ENCODE measurements at regions not wholly inside any gene's neighbourhood (a gene's known extent, or its start where the extent isn't known, plus 50 kb on each side); places are given as distances from the start of the nearest gene placed in this dataset.

GRCh38 chr11:28599656-28600055, 491.5 kb downstream of the METTL15 start:
- ATAC-seq, result no peak
- DNase-seq, result no peak
- intact Hi-C loops (cut with DNase I), result no loop called here

- ATAC-seq, result no peak
- no peak for DNase-seq
- intact Hi-C loops (cut with DNase I), result no loop called here
These were observed 490.3 kb downstream of the METTL15 start for GRCh38 chr11:28598531-28598930.

GRCh38 chr11:28596816-28597215, 488.6 kb downstream of the METTL15 start:
- no peak for DNase-seq
- no peak for ATAC-seq
- intact Hi-C loops (cut with DNase I), result no loop called here

DNA sequence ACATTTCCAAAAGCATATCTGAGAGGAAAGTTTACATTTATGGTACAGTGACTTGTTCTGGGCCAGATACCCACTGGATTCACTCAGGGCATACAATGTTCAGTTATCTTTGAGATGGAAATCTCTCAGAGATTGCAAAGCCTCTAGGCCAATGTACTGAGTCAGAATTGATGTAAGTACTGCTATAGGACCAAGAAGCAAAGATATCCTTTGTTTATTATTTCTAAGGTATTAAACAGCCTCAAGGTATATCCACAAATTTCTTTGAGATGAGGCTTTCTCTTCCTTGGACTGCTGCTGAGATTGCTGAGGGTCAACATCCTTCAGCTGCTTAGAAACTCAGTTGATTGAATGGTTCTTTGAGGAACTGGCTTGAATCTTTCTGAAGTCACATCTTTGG, 484.0 kb downstream of the METTL15 start:
- intact Hi-C loops (cut with DNase I), result no loop called here
- ATAC-seq (no peak), DNase-seq (no peak)

GRCh38 chr11:28584992-28585391, 476.8 kb downstream of the METTL15 start:
- intact Hi-C loops (cut with DNase I), result no loop called here
- DNase-seq (no peak), ATAC-seq (no peak)

GRCh38 chr11:28582506-28582905, 474.3 kb downstream of the METTL15 start:
- DNase-seq (no peak), ATAC-seq (no peak)
- intact Hi-C loops (cut with DNase I), result no loop called here

DNA sequence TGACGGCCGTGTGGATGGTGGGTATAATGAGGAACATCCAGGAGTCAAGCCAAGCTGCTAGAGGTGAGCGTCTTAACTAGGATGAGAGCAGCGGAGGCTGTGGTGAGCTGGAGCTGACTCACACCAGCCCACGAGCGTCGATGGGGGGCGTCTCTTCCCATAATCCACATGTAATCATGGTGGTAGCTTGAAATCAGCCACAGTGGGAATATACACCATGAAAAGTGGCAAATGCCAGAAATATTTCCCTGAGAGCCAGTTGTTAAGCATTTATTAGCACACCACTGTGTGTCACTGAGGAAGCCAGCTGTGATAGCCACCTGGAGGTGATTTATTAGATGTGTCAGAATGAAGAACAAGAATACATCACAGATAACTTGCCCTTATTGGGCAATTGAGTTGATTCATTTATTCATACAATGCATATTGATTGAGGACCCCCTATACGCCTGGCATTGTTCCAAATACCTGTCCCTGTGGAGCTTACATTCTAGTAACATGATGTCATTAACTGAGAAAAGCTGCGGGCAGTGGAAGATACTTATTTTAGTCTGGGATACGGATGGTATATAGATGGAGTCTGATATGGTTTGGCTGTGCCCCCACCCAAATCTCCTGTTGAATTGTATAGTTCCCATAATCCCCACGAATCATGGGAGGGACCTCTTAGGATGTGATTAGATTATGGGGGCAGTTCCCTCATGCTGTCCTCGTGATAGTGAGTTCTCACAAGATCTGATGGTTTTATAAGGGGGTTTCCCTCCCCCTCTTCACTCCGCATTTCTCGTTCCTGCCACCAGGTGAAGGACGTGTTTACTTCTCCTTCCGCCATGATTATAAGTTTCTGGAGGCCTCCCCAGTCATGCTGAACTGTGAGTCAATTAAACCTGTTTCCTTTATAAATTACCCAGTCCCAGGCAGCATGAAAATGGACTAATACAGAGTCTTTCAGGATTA, 473.4 kb downstream of the METTL15 start:
- ATAC-seq (no peak), DNase-seq (no peak)
- intact Hi-C loops (cut with DNase I), result no loop called here

- intact Hi-C loops (cut with DNase I), result no loop called here
- no peak for ATAC-seq
These were observed 463.2 kb downstream of the METTL15 start for GRCh38 chr11:28571371-28571770.

GRCh38 chr11:28569106-28569505, 460.9 kb downstream of the METTL15 start:
- ATAC-seq (no peak), DNase-seq (no peak)
- intact Hi-C loops (cut with DNase I), result no loop called here

More at GRCh38 chr11:28571371-28571770, 463.2 kb downstream of the METTL15 start:
- no peak for DNase-seq

GRCh38 chr11:28566339-28567089, 458.3 kb downstream of the METTL15 start:
- peak; percentile 89 for DNase-seq
- intact Hi-C loops (cut with DNase I), result no loop called here
- peak; percentile 98 to 100 for ATAC-seq

GRCh38 chr11:28559492-28559891, 451.3 kb downstream of the METTL15 start:
- ATAC-seq (peak in 1 of 2 donors; percentile 83), DNase-seq (peak; percentile 14)
- intact Hi-C loops (cut with DNase I), result no loop called here

- intact Hi-C loops (cut with DNase I), result no loop called here
- DNase-seq (no peak), ATAC-seq (no peak)
These were observed 439.1 kb downstream of the METTL15 start for GRCh38 chr11:28547321-28547741.

GRCh38 chr11:28545536-28545935, 437.3 kb downstream of the METTL15 start:
- ATAC-seq, result no peak
- no peak for DNase-seq
- intact Hi-C loops (cut with DNase I), result no loop called here

DNA sequence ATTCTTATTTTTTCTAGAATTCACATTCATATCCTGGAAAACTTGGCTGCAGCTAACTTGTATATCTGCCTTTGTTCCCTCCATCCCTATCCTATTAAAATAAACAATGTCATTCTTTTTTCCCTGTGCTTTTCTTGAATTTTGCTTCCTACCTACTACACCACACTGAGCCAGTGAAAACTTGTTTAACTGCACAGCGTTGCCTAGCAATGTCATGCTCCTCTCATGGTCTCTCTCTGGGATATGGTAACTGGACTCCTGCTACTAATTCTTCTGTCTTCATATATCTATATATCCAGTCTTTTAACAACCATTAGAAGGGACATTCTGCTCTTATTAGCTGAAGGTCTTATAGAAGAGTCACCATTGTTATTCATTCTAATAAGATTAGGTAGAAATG, 434.4 kb downstream of the METTL15 start:
- ATAC-seq (no peak), DNase-seq (no peak)
- intact Hi-C loops (cut with DNase I), result no loop called here

DNA sequence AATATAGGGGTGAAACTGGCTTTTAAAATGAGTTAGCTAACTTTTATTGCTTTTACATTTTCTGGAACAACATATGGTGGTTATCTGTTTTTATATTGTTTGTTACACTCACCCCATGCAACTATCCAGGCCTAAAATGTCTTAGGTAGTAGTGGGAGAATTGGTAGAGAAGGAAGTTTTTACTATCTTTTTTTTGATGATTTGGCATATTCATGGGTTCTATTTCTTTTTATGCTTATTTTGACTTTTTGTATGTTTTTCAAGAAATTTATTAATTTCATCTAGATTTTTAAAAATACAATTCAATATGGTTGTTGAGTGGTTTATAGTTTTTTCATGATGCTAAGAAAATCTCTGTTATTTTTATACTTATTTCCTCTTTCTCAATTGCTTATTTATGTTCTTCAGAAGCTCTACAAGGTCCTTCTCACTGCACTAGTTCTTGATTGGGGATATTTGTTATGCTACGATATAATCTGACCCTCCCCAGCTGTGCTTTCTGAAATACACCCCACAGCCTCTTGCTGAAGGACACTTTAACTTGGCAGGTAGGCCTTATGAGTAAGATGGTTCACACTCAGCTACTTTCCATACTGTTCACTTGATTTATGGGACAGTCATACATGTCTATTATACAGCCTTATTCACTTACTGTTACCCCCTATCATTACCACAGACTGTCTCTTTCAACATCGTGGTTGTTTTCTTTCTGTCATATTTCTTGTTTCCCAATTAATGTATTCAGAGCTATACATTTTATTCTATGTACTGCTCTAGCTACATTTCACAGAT, 431.2 kb downstream of the METTL15 start:
- intact Hi-C loops (cut with DNase I), result loop anchor here in 1 of 2 donors (10.0 kb wide), 1 partner anchor 845 kb away; no protein-coding TSS in a partner anchor
- DNase-seq (no peak), ATAC-seq (no peak)

DNA sequence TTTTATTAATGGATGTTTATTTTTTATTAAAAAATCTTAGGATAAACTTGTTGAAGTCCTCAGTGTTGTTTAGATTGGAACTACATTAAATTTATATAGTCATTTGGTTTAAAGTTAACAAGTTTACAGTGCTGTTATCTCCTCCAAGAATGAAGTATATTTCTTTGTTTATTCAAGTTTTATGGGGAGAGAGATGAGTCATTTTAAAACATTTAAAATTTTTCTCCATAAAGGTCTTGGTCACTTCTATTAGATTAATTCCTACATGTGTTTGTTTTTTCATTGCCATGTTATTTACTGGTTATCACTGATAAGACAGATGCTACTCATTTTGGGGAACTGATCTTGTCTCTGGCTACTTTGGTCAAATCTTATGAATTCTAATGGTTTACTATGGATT, 429.6 kb downstream of the METTL15 start:
- no peak for ATAC-seq
- DNase-seq, result no peak
- intact Hi-C loops (cut with DNase I), result loop anchor here in 1 of 2 donors (10.0 kb wide), 1 partner anchor 843 kb away; no protein-coding TSS in a partner anchor

DNA sequence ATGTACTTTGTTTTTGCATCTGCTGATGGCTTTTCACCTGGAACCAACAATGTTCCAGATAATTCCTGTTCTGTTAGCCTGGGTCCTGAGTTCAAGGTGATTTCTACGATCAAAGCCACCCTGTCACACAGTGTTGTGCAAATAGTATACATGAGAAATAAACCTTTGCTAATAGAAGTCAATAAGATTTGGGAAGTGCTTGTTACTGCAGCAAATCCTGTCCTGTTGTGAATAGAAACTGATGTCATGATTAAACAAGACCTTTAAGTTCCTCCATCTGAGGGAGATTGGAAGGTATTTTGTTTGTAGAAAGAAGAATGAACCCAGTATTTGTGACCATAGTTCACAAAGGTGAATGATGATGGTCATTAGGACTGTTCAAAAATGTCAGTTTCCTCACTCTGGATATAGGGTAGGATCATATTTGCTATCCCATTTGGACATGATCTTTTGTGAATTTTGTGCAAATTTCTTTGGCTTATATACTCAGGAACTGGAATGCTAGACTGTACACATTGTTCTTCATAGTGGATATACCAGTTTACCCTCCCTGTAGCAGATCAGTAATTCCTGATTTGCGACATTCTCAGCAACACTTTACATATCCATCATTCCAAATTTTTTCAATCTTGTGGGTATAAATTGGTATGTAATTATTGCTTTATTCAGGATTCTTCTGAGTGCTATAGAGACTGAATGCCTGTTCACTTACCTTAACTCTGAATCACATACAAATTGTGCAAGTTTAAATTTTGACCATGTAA, 428.5 kb downstream of the METTL15 start:
- no peak for DNase-seq
- intact Hi-C loops (cut with DNase I), result loop anchor here in 1 of 2 donors (10.0 kb wide), 1 partner anchor 842 kb away; no protein-coding TSS in a partner anchor
- ATAC-seq, result no peak

DNA sequence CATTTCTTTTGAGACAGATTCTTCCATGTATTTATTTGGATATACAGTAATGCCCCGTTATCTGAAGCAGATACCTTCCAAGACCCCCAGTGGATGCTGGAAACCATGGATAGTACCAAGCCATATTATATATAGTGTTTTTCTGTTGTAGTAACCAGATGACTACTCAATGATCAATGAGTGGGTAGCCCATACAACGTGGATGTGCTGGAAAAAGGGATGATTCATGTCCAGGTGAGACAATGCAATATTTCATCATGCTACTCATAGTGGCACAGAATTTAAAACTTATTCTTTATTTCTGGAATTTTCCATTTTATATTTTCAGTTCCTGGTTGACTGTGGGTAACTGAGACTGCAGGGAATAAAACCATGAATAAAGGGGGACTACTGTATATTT, 427.5 kb downstream of the METTL15 start:
- ATAC-seq (no peak), DNase-seq (no peak)
- intact Hi-C loops (cut with DNase I), result loop anchor here in 1 of 2 donors (10.0 kb wide), 1 partner anchor 841 kb away; no protein-coding TSS in a partner anchor
